Dermis blood vessel endothelial cell (primary cell): ENCODE measurements at regions not wholly inside any gene's neighbourhood (a gene's known extent, or its start where the extent isn't known, plus 50 kb on each side); places are given as distances from the start of the nearest gene placed in this dataset.

Experiments used
- DNase-seq: peaks from one replicate; pipeline ENCODE4 v3.0.0; 2010

- no peak for DNase-seq
These were observed 253.5 kb upstream of the GATB start for GRCh38 chr4:152014280-152014679.

GRCh38 chr4:152011469-152011868 is 250.7 kb upstream of the GATB start:
- no peak for DNase-seq

- DNase-seq = no peak
These were observed 249.9 kb upstream of the GATB start for GRCh38 chr4:152010710-152011079.

GRCh38 chr4:152009983-152010709 is 249.3 kb upstream of the GATB start:
- DNase-seq = no peak

GRCh38 chr4:152009031-152009670 is 248.3 kb upstream of the GATB start:
- DNase-seq = no peak

- DNase-seq = no peak
These were observed 246.3 kb upstream of the GATB start for GRCh38 chr4:152007111-152007510.

- no peak for DNase-seq
These were observed 244.0 kb upstream of the GATB start for GRCh38 chr4:152004801-152005200.

- no peak for DNase-seq
These were observed 239.7 kb upstream of the GATB start for GRCh38 chr4:152000518-152000917.

GRCh38 chr4:151998723-151999122 is 237.9 kb upstream of the GATB start:
- DNase-seq = no peak

- no peak for DNase-seq
These were observed 236.7 kb upstream of the GATB start for GRCh38 chr4:151997461-151997860.

- DNase-seq = no peak
These were observed 233.6 kb upstream of the GATB start for GRCh38 chr4:151994429-151994828.

- no peak for DNase-seq
These were observed 232.7 kb upstream of the GATB start for GRCh38 chr4:151993521-151993920.

GRCh38 chr4:151992332-151993154 is 231.7 kb upstream of the GATB start:
- no peak for DNase-seq

- DNase-seq = no peak
These were observed 231.0 kb upstream of the GATB start for GRCh38 chr4:151991884-151992167.

- no peak for DNase-seq
These were observed 230.4 kb upstream of the GATB start for GRCh38 chr4:151991001-151991883.

GRCh38 chr4:151990201-151990600 is 229.4 kb upstream of the GATB start:
- DNase-seq = no peak

GRCh38 chr4:151988591-151988990 is 227.8 kb upstream of the GATB start:
- DNase-seq = no peak

GRCh38 chr4:151987606-151988005 is 226.8 kb upstream of the GATB start:
- no peak for DNase-seq

- DNase-seq = no peak
These were observed 223.0 kb upstream of the GATB start for GRCh38 chr4:151983854-151984253.

- DNase-seq = no peak
These were observed 219.0 kb upstream of the GATB start for GRCh38 chr4:151979819-151980218.

- no peak for DNase-seq
These were observed 207.8 kb upstream of the GATB start for GRCh38 chr4:151968643-151969042.

- DNase-seq = no peak
These were observed 206.3 kb upstream of the GATB start for GRCh38 chr4:151967074-151967473.
